GM12878 (cell line): ENCODE measurements at regions not wholly inside any gene's neighbourhood (a gene's known extent, or its start where the extent isn't known, plus 50 kb on each side); places are given as distances from the start of the nearest gene placed in this dataset.

ENCODE experiments used
- ATAC-seq: fragments of 200-7000 bp; cut with Tn5 transposase; 3 replicates; pipeline ENCODE4 v1.9.1; 2020; ENCODE audit warnings: mild to moderate bottlenecking, moderate library complexity
- BruUV-seq: library from RNA; stranded (reverse); fragments of 400-500 nt; replicated peaks from 2 replicates; lab custom pipeline; 2021; lab: Mats Ljungman, UMichigan
- CTCF ChIA-PET: fragments of 300-600 bp; sonication (Branson Sonifier 250); formaldehyde crosslinking; extraction: SDS; loops from one replicate; lab custom pipeline; 2021; ENCODE audit warnings: inconsistent platforms; lab: Yijun Ruan, JAX
- POLR2A ChIA-PET: fragments of 350-600 bp; formaldehyde crosslinking; extraction: SDS; loops from one replicate; lab custom pipeline; 2021; ENCODE audit warnings: inconsistent platforms; lab: Charles Lee
- RAD21 ChIA-PET: fragments of 300-600 bp; sonication (Branson Sonifier 250); formaldehyde crosslinking; loops from one replicate; lab custom pipeline; 2023; ENCODE audit warnings: antibody characterized with exemption; ENCODE audit not compliant: unreplicated experiment; lab: Charles Lee
- SMC1A ChIA-PET: fragments of 300-600 bp; sonication (Branson Sonifier 250); formaldehyde crosslinking; loops from one replicate; lab custom pipeline; 2023; ENCODE audit not compliant: unreplicated experiment, uncharacterized antibody; lab: Charles Lee
- DNase-seq: peaks from one replicate; pipeline ENCODE4 v3.0.0-alpha.2; 2011; ENCODE audit warnings: low read depth, low spot score
- FAIRE-seq: peaks from 3 replicates; lab custom pipeline; 2011; peaks lifted over from hg19 to GRCh38; lab: Jason Lieb, UNC
- H2AFZ ChIP-seq: 2 replicates; pipeline ENCODE4 v1.6.0; 2011; ENCODE audit warnings: low read depth, low read length, control low read depth; ENCODE audit not compliant: control insufficient read depth
- H3K27ac ChIP-seq: 2 replicates; pipeline ENCODE4 v1.5.1; 2011; ENCODE audit warnings: control low read depth; ENCODE audit not compliant: control insufficient read depth, insufficient read depth
- H3K27me3 ChIP-seq, 2 experiments: replicated peaks in 1 of 2; 2 replicates each; pipeline versions ENCODE4 v1.6.0 to v1.6.1; 2011; ENCODE audit warnings: low read length in 1 of 2; ENCODE audit not compliant: control insufficient read depth in 2 of 2, insufficient read depth in 2 of 2
- H3K36me3 ChIP-seq, 2 experiments: 2 replicates each; pipeline ENCODE4 v1.5.1; 2011; ENCODE audit warnings: low read length in 1 of 2; ENCODE audit not compliant: control insufficient read depth in 2 of 2, insufficient read depth in 2 of 2
- H3K4me1 ChIP-seq: 2 replicates; pipeline ENCODE4 v1.6.1; 2011; ENCODE audit warnings: mild to moderate bottlenecking, low read length, moderate library complexity, mixed read lengths; ENCODE audit not compliant: control insufficient read depth, insufficient read depth
- H3K4me2 ChIP-seq: 2 replicates; pipeline ENCODE4 v1.6.0; 2011; ENCODE audit warnings: control low read depth; ENCODE audit not compliant: control insufficient read depth, insufficient read depth
- H3K4me3 ChIP-seq: fragments of 200-600 bp; sonication (generic); 2 replicates; pipeline ENCODE4 v1.5.1; 2016
- H3K79me2 ChIP-seq: 2 replicates; pipeline ENCODE4 v1.6.0; 2011; ENCODE audit warnings: low read length; ENCODE audit not compliant: control insufficient read depth, insufficient read depth
- H3K9ac ChIP-seq: 2 replicates; pipeline ENCODE4 v1.8.0; 2011; ENCODE audit warnings: low read length, control low read depth, mixed read lengths; ENCODE audit not compliant: control insufficient read depth, insufficient read depth
- H3K9me3 ChIP-seq: replicated peaks from 3 replicates; pipeline ENCODE4 v1.5.1; 2011; ENCODE audit warnings: mild to moderate bottlenecking, low read length; ENCODE audit not compliant: control insufficient read depth, insufficient read depth
- H4K20me1 ChIP-seq: 2 replicates; pipeline ENCODE4 v1.6.0; 2011; ENCODE audit not compliant: control insufficient read depth, insufficient read depth
- BHLHE40 ChIP-seq, 2 experiments: fragments of 450-650 bp in 1 of 2; IDR thresholded peaks; 2 replicates each; pipeline ENCODE4 v1.6.1; 2011 to 2017; ENCODE audit warnings: low read depth in 2 of 2, borderline replicate concordance in 1 of 2, improper control_type of control experiment in 1 of 2, low read length in 1 of 2, mild to moderate bottlenecking in 1 of 2
- CEBPB ChIP-seq, 2 experiments: fragments of 150-350 bp in 1 of 2; IDR thresholded peaks; 2 replicates each; pipeline ENCODE4 v1.6.1; 2012 to 2014; ENCODE audit warnings: low read depth in 2 of 2, low read length in 2 of 2, borderline replicate concordance in 1 of 2, inconsistent platforms in 1 of 2
- CHD4 ChIP-seq: fragments of 200-600 bp; sonication (generic); IDR thresholded peaks from 2 replicates; pipeline ENCODE4 v1.6.1; 2016; ENCODE audit warnings: mild to moderate bottlenecking
- CREM ChIP-seq: IDR thresholded peaks from 2 replicates; pipeline ENCODE4 v1.6.1; 2014; ENCODE audit warnings: antibody characterized with exemption, low read depth
- EGR1 ChIP-seq, 2 experiments: IDR thresholded peaks; 1 replicate in 1 of 2; 2 replicates in 1 of 2; pipeline ENCODE4 v1.6.1; 2011 to 2012; ENCODE audit warnings: low read depth in 2 of 2, low read length in 2 of 2, borderline replicate concordance in 1 of 2, mild to moderate bottlenecking in 1 of 2, moderate library complexity in 1 of 2
- FOXM1 ChIP-seq: IDR thresholded peaks from 2 replicates; pipeline ENCODE4 v1.6.1; 2012; ENCODE audit warnings: low read depth, mild to moderate bottlenecking, inconsistent platforms, low read length, moderate library complexity
- HDGF ChIP-seq: fragments of 450-650 bp; IDR thresholded peaks from 2 replicates; pipeline ENCODE4 v1.6.1; 2016; ENCODE audit warnings: antibody characterized with exemption
- KAT2A ChIP-seq: conservative IDR thresholded peaks from 2 replicates; pipeline ENCODE4 v1.6.1; 2011; ENCODE audit warnings: low read depth, low read length; ENCODE audit not compliant: control insufficient read depth
- KLF5 ChIP-seq: fragments of 450-650 bp; IDR thresholded peaks from 2 replicates; pipeline ENCODE4 v1.6.1; 2014; ENCODE audit warnings: mild to moderate bottlenecking; ENCODE audit not compliant: partially characterized antibody
- MLLT1 ChIP-seq: fragments of 450-650 bp; IDR thresholded peaks from 2 replicates; pipeline ENCODE4 v1.6.1; 2016; ENCODE audit warnings: mild to moderate bottlenecking
- PML ChIP-seq: IDR thresholded peaks from 2 replicates; pipeline ENCODE4 v1.6.1; 2012; ENCODE audit warnings: low read length, inconsistent platforms
- SREBF2 ChIP-seq: IDR thresholded peaks from 2 replicates; pipeline ENCODE4 v1.6.1; 2012; ENCODE audit warnings: mild to moderate bottlenecking, low read length
- SUZ12 ChIP-seq: fragments of 200-600 bp; sonication (generic); IDR thresholded peaks from one replicate; pipeline ENCODE4 v1.6.1; 2018; ENCODE audit warnings: antibody characterized with exemption, mild to moderate bottlenecking; ENCODE audit not compliant: unreplicated experiment
- YBX1 ChIP-seq: fragments of 450-650 bp; IDR thresholded peaks from 2 replicates; pipeline ENCODE4 v1.6.1; 2016; ENCODE audit warnings: antibody characterized with exemption
- WGBS: methylation state at CpG from one replicate; pipeline ENCODE4 v1.1.6; 2016; ENCODE audit warnings: low lambda C conversion rate; ENCODE audit not compliant: insufficient replicate concordance, insufficient coverage; ENCODE audit errors: missing lambda C conversion rate; 5-methylcytosine and 5-hydroxymethylcytosine counted together
- in situ Hi-C: fragments of 300-500 bp; cut with MboI; formaldehyde crosslinking; loops from 9 replicates; pipeline ENCODE4 v1.14.3; 2018; ENCODE audit warnings: mixed read lengths
- intact Hi-C: fragments of 100-400 bp; cut with micrococcal nuclease; formaldehyde crosslinking; loops from one replicate; pipeline ENCODE4 v1.14.2; 2022; ENCODE audit not compliant: unreplicated experiment
- TF ChIP-seq, protein P1 (sequence below): IDR thresholded peaks from 2 replicates; pipeline ENCODE4 v1.6.1; 2011; ENCODE audit warnings: mild to moderate bottlenecking, low read depth, low read length, moderate library complexity; ENCODE audit not compliant: insufficient replicate concordance

- DNase-seq (no peak), FAIRE-seq (no peak), ATAC-seq (peak; percentile 82)
- no peaks in the 10 kb centered on the region for H3K79me2 ChIP-seq
- no TSS peak for BruUV-seq
- POLR2A ChIA-PET: no interaction called here
- intact Hi-C loops (no loop called here), in situ Hi-C loops (no loop called here)
- no peaks in the 10 kb centered on the region for H4K20me1 ChIP-seq
- no peak for TF ChIP-seq FOXM1
- H3K9ac ChIP-seq: no peak overlapping the region
- CTCF ChIA-PET: interaction anchor here (0.6 to 1.5 kb wide), 4 partner anchors 13 to 98 kb away, joined by 3 to 5 read pairs (median 3); no protein-coding TSS in a partner anchor
- SMC1A ChIA-PET: interaction anchor here (0.9 to 1.6 kb wide), 4 partner anchors 10 to 30 kb away, joined by 3 to 4 read pairs (median 4); no protein-coding TSS in a partner anchor
- H3K4me2 ChIP-seq: peak overlapping the region; percentile 46
- H3K4me3 ChIP-seq: no peak overlapping the region
- H3K27ac ChIP-seq: no peak overlapping the region
- H3K4me1 ChIP-seq: peaks cover 14% of the 10 kb centered on the region
- WGBS: 2% methylated on average over 4 of the region's 4 CpGs
- RAD21 ChIA-PET: interaction anchor here (1.2 kb wide), 2 partner anchors 20 to 41 kb away, joined by 3 read pairs; no protein-coding TSS in a partner anchor
- no peaks in the 10 kb centered on the region for H3K9me3 ChIP-seq
- peaks cover 0 to 3% of the 10 kb centered on the region in 2 experiments; a peak in 1 of 4 replicates for H3K27me3 ChIP-seq
- no peaks in the 10 kb centered on the region for H3K36me3 ChIP-seq
- peak overlapping the region; percentile 56; the same call in 1 of the 2 replicates for H2AFZ ChIP-seq
Observed at GRCh38 chr10:89887406-89887805, 186.0 kb downstream of the KIF20B start.

DNA sequence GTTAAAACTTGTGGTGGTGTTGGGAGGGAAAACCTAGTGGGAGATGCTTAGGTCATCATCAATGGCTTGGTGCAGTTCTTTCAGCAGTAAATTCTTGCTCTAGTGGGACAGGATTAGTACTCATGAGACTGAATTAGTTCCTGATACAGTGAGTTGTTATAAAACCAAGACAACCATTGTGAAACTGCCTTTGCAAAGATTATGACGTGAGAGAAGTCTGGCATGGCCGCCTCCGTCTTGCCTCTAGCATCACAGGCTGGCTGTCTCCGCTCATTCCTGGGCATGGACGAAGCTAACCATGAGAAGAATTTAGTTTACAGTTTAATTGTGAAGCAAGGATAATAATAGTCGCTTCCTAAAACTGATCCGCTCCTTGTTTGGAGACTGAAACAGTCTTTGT, 186.4 kb downstream of the KIF20B start:
- SMC1A ChIA-PET: interaction anchor here (0.9 to 1.7 kb wide), 6 partner anchors 9 to 89 kb away, joined by 3 to 6 read pairs (median 4); no protein-coding TSS in a partner anchor
- WGBS: 26% methylated on average over 7 of the region's 7 CpGs
- RAD21 ChIA-PET: interaction anchor here (1.0 to 1.2 kb wide), 2 partner anchors 21 to 242 kb away, joined by 3 read pairs; no protein-coding TSS in a partner anchor
- FAIRE-seq (peak; percentile 13), ATAC-seq (peak; percentile 88), DNase-seq (no peak)
- Histone ChIP-seq H3K4me2 (peak overlapping the region; percentile 46), H3K79me2 (no peaks in the 10 kb centered on the region), H3K9me3 (no peaks in the 10 kb centered on the region), H3K4me3 (no peak overlapping the region), H4K20me1 (no peaks in the 10 kb centered on the region), H3K27ac (peak overlapping the region; percentile 31; the same call in 1 of the 2 replicates), H2AFZ (peak overlapping the region; percentile 56), H3K36me3 (no peaks in the 10 kb centered on the region), H3K27me3 (peaks cover 0 to 3% of the 10 kb centered on the region in 2 experiments; a peak in 1 of 4 replicates), H3K9ac (no peak overlapping the region), H3K4me1 (peaks cover 14% of the 10 kb centered on the region)
- no TSS peak for BruUV-seq
- CTCF ChIA-PET: interaction anchor here (0.6 to 1.5 kb wide), 5 partner anchors 16 to 1873 kb away, joined by 3 to 5 read pairs (median 3); no protein-coding TSS in a partner anchor
- POLR2A ChIA-PET: no interaction called here
- in situ Hi-C loops (no loop called here), intact Hi-C loops (no loop called here)
- TF ChIP-seq YBX1 (no peak), MLLT1 (peak; percentile 63; the same call in 1 of the 2 replicates), CEBPB (IDR thresholded peaks at IDR 0.05; ENCODE audit: borderline replicate concordance in 1 of 2, low read depth in 2 of 2, low read length in 2 of 2) (no peak), KLF5 (no peak), CREM (0 out of 2 replicates have a peak, but pooled peaks have one; percentile 49), SUZ12 (no peak), EGR1 (IDR thresholded peaks at IDR 0.05; ENCODE audit: borderline replicate concordance in 1 of 2, low read depth in 2 of 2, low read length in 2 of 2) (no peak), CHD4 (no peak), BHLHE40 (IDR thresholded peaks at IDR 0.05; ENCODE audit: borderline replicate concordance in 1 of 2, low read depth in 2 of 2, low read length in 1 of 2) (no peak), SREBF2 (no peak), HDGF (no peak), PML (no peak), KAT2A (no peak)
- TF ChIP-seq, protein P1, sequence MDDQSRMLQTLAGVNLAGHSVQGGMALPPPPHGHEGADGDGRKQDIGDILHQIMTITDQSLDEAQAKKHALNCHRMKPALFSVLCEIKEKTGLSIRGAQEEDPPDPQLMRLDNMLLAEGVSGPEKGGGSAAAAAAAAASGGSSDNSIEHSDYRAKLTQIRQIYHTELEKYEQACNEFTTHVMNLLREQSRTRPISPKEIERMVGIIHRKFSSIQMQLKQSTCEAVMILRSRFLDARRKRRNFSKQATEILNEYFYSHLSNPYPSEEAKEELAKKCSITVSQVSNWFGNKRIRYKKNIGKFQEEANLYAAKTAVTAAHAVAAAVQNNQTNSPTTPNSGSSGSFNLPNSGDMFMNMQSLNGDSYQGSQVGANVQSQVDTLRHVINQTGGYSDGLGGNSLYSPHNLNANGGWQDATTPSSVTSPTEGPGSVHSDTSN: no peak
